HG02943 (cell line): ENCODE measurements at regions not wholly inside any gene's neighbourhood (a gene's known extent, or its start where the extent isn't known, plus 50 kb on each side); places are given as distances from the start of the nearest gene placed in this dataset.

ENCODE experiments used
- ATAC-seq: cut with Tn5 transposase; IDR thresholded peaks from one replicate; pipeline ENCODE4 v1.9.1; 2021; ENCODE audit warnings: mild to moderate bottlenecking, low read depth, moderate library complexity; ENCODE audit not compliant: unreplicated experiment

DNA sequence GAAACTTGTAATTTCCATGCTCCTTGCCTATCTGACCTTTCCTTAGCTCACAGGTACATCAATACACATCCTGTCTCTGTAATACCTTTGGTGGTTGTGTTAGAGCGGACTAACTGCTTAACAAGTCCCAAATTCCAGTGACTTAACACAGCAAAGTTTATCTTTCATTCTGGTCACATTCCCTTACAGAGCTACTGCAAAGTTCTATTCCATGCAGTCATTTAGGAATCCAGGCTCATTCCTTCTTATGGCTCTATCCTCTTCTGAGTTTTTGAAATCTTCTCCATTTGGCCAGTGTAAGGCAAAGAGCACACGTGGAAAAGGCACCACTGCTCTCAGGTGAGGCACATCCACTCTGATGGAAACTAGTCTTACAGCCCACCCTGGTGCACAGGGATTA, 238.6 kb upstream of the ANKRD55 start:
- ATAC-seq: no peak

DNA sequence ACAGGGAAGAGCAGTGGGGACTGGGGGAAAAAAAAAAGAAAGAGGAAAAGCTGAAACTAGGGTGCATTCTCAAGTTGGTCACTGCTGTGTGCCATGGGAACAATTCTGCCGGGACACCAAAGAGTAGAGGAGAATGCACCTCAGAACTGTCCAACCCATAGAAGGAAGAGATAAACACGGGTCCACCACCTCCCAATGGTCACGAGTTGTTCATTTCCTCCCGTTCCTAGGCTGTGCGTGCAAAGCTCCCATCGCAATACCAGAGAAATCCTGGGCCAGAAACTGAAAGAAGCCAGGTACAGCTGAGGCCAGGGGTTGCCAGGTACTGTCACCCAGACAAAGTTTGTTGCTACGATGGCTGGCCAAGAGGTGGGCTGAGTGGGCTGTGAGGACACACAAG, 236.9 kb upstream of the ANKRD55 start:
- no peak for ATAC-seq

DNA sequence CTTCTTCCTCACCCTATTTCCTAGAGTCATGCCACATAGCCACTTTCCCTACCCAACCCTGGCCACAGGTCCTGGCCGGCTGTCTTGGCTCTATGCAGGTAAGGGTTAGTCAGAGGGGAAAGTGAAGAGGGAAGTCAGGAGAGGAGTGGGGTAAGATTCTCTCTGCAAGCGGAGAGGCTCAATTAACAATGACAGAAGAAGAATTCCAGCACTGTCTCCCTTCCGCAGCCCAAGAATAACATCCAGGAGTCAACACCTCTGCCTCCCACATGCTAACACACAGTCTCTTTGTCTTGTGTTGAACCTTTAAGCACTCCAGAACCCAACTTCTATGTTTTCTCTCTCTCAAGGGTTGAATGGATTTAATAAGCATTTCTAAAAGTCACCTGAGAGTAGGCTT, 235.1 kb upstream of the ANKRD55 start:
- no peak for ATAC-seq

DNA sequence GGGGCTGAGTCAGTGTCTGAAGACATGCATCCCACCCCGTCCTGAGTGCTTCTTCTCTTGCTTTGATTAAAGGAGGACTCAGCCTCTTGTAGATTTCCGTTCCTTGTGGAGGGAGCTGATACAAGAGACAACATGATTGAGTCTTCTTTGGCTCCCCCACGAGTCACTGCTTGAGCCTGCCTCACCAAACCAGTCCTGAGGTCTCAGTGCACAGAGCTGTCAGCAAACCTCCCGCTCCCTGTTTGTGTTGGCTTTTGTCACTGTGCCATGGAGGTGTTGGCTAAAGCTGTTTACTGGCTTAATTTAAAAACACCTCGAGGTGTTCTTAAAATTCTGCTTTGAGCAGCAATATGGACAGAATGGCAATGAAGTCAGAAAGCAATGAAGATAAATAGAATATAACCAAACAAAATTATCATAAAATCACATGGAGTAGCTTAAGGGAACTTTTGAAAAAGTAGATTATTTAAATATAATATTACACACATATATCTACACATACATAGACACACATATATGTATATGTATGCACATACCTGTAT, 234.1 kb upstream of the ANKRD55 start:
- ATAC-seq: no peak

DNA sequence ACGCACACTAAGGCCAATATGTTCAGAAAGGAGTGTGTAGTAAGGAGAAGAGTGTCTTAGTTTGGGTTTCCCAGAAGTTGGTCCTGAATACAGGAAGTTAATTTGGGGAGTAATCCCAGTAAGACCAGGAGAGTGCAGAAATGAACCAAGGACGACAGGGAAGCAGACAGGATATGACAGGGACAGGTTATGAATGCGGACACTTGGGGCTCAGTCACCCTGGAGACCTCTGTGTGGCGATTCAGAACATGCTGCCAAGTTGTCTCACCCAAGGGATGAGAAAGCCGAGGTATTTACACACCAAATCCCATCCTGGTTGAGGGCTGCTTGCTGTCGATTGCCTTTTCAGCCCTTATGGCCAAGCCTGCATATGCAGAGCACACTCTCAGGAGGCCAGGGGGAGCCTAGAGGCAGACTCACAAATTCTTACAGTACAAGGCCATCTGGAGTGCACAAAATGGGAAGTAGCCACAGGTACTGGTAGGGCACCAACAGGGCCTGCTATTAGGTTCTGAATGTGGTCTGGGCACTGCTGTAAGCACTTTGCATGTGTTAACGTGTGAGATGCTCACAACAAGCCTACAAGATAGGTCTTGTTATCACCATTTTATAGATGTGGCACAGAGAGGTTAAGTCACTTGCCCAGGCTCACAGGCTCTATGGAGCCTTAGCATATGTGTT, 233.1 kb upstream of the ANKRD55 start:
- no peak for ATAC-seq

DNA sequence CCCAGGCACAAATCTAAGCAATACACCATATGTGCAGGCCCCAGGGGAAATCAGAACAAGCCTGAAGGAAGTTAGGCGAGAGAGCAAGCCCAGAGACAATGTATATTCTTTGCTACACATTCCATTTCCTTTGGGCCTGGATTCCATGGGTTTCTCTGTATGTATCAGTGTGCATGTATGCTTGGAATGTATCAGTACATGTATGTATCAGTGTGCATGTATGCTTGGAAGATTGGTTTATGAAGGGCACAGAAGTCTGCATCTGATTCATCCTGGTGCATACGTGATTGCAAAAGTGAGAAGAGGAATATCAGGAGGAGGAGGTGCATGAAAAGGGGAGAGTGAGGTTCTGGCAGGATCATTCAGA, 232.6 kb upstream of the ANKRD55 start:
- ATAC-seq: no peak

DNA sequence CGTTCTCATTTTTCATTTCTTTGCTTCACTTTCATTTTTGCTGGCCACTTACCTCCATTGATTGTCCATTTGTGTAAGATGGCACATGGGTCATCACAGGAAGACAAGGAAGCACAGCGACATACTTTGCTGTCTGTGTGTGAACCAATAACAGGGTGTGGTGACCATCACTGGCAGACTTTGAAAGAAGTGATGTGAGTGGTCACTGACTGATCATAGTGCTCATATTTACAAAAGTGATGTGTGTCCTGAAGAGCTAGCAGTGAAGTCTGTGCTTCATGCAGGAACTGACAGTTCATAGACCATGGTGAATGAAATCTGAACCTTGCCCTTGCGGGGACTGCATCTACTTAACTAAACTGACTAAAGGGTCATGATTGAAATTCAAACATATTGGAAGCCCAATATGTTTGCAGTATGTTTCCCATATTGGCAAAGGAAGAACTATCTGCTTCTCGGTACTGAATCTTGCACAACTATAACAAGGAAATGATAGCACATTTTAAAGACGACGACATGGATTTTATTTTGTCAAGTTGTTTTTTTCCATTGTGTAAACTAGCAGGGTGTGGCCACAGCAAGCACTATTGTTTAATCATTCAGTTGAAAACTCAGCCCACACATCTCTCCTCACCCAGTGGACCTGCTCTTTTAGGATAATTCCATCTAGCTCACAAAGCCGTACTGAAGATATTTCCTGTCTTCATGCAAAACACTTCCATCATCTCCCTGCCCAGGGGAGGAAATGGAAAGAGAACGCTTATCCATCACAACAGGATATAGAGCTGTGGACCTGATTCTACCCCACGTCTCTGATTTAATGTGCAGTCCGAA, 232.0 kb upstream of the ANKRD55 start:
- ATAC-seq: no peak

DNA sequence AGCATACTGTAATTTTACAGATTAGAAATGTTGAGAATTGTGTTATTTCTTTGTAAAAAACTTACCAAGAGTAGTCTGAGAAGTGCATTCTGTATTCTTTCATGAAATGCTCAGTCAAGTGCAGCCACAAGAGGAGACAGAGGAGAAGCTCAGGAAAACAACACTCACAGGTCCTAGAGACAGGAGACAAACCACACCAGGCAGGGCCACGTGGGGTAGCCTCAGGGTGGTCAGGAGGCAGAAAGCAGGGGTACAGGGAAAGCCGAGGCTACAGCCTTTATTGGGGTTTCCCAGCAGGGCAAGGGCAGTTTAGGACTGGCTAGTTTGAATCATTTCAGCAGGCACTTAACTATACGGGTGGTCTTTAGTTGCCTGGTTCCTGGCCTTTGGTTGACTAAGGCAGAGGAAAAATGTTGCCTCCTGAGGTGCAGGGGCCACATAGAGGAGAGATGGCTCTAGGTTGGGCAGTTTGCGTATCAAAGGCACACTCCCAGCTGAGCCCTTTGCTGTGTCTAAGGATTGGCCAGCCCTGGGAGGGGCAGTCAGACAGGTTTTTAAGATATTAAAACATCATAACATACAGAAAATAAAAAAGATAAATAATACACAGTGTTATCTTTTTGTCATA, 230.9 kb upstream of the ANKRD55 start:
- ATAC-seq: no peak

DNA sequence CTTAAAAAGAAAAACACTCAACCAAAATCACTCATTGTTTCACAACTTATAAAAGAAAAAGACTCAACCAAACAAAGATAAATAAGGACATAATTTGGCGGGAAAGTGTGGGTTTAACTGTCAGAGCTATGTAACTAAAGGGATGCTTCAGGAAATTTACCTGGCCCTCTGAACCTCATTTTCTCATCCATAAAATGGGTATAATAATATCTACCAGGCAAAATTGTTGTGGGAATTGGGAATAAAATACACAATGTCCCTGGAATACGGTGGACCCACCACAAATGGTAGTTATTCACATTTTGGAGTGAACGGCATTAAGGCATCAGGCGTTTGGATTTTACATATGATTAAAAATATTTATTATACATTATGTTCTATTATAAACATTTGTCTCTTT, 228.5 kb upstream of the ANKRD55 start:
- ATAC-seq: no peak

DNA sequence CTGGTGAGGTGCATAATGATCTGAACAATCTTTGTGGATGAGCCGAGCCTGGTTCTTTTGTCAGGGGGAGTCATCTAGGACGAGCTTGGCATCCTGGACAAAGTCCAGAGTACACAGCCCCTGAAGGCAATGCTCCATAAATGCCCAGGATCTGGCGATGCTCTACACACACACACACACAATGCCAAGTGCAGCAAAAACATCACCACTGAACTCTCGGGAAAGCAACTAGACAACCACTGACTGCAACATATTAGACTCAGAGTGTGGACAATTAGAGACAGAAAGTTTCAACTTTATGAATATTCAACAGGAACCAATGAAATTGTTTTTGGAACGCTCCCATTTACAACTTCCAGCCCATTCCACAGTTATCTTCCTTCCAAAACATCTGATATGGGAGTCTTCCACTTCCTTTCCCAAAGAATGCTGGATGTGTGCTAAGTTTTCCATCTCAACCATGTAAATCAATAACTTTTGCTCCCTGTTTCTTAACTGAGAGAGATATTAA, 227.6 kb upstream of the ANKRD55 start:
- ATAC-seq: no peak

DNA sequence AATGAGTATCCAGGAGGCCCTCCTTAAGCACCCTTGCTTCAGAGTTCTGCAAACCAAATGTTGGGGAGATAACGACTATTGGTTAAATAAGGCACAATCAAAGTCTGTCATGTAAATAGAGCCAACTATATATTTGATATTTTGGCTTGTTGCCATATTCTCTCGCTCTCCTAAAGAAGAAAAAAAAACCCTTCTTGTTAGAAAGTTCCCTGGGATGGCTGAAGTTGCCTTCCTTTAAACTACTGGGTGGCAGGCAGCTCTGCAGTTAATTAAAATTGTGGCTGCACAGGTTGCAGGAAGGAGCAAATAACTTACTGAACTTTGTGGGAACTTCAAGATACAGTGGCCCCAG, 227.0 kb upstream of the ANKRD55 start:
- no peak for ATAC-seq

DNA sequence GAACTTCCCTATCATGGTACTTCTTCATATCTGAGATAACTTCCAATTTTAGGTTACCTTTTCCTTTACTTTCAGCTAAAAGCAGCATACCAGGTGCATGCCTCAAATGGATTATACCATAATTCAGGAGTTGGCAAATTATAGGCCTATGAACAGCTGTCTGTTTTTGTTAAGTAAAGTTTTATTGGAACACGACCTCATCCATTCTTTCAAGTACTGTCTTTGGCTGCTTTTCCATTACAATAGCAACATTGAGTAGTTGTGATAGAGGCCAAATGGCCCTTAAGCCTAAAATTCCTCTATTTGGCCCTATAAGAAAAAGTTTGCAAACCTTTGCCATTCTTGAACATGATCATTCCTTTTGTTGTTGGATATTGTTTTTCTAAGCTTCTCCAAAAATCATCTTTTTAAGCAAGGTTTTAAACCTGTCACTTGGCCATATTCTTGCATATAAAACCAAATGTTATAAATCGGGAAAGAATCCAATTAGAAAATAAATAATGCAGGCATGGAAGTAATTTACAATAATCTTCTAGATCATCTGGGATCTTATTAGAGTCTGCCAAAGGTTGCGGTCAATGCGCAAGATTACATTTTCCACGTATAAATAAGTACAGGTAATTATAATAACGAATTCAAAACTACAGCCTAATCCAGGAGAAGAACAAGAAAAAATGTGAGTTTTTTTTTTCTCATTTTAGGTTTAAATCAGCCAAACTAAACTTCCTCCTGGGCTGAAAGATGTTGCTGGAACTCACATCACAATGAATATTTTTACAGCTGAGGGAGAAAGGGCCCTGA, 226.5 kb upstream of the ANKRD55 start:
- ATAC-seq: no peak

DNA sequence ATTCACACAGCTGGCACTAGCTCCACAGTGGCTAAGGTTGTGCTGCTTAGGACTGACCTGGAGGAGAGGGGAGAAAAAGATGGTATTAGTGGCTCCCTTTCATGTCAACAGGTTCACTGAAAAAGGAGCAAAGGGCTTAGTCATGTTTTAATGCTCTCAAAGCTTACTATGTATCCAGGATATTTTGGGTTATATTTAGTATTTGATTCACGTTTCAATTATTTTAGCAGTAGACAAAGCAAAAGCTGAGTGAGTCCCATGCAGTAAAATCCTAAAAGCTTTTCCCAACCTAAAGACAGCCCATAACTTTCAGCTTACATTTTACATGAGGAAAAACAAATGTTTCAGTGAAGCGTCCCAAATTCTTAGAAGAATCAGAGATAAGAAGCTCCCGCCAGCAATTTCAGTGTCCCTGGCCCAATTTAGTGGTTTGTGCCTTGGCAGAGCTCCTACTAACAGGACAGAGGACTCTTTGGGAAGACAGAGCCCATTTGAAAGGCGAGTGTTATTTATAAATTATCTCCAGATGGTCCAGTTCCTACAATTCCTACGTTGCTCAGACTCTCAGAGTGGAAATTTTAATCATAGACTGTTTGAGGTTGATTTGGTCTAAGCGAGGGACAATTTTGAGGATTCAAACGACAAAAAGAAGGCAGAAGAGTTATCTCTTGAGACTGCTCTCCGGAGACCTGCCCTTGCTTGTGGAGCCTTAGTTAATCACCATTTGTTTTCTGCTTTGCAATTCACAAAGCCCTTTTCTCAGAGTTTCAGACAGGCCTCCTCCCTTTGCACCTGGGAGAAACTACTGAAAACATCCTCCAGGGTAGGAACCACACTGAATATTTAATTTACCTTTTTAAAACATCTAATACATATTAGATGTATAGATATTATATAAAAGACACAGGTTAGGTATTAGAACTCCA, 225.0 kb upstream of the ANKRD55 start:
- no peak for ATAC-seq

DNA sequence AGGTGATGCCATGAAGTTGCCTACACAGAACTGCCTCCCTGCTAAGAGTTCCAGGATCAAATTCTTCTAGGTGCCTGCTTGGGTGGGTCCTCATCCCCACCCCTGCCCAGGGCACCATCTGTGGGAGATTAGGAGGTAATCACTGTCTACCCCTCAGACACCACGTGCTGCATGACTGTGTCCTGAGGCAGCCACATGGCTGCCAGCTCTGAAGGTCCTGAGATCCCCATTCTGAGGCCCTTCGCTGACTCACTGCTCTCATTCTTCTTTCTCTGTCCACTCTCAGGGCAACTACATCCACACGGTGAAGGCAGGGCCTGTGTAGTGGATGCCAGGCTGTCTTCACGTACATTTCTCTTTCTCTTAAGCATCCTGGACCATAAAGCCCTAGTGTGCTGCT, 222.9 kb upstream of the ANKRD55 start:
- no peak for ATAC-seq

DNA sequence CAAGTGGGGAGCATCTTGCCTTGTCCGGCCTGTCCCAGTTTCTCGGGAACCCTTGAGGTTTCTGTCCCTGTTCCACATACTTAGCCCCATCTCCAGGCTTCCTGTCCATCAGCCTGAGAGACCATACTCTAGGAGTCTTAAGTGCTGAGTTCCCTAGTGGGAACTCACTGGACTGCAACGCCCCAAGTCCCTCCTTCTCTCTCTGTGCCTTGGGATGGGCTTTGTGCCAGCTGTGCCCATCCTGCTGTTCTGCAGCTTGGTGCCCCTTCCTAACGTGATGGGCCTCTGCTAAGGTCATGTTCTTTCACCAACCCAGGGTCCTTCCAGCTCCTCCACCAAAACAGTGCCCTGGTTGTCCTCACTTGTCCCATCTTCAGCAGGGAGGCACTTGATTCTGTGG, 222.3 kb upstream of the ANKRD55 start:
- ATAC-seq: no peak

DNA sequence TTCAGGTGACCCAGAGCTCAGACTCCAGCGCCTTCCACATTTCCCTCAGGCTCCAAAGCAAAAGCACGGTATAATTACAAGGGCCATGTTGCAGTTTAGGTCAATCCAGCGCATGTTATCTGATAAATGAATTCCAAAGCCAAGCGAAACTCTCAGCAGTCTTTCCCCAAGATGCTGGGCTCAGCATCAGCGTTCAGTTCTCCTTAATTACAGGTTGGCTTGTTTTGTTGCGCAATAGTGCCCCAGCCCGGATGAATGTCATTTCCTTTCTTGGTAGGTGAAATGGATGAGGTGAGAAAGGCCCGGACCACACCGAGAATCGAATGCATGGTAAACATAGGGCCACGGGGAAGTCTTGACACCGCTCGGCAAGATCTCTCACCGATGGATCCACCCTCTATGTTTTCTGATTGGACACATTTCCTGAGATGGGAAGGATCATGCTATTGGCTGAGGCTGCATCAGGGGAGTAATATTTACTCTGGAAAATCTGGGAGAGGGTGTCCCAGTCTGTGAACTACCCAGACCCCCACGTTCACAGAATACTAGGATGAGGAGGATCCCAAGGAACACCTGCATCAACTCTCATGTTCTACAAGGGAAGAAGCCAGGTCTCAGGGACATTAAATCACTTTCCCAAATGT, 221.2 kb upstream of the ANKRD55 start:
- no peak for ATAC-seq

DNA sequence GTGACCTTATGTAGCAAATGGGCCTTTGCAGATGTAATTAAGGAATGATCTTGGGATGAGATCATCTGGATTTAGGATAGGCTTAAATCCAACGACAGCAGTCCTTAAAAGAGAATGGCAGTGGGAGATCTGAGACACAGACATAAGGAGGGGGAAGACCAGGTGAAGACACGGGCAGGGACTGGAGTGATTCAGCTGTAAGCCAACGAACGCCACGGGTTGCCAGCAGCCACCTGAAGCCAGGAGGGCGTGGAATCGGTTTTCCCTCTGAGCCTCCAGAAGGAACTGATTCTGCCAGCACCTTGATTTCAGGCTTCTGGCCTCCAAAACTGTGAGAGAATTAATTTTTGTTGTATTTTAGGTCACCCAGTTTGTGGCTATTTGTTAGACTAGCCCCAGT, 218.6 kb upstream of the ANKRD55 start:
- ATAC-seq: no peak

DNA sequence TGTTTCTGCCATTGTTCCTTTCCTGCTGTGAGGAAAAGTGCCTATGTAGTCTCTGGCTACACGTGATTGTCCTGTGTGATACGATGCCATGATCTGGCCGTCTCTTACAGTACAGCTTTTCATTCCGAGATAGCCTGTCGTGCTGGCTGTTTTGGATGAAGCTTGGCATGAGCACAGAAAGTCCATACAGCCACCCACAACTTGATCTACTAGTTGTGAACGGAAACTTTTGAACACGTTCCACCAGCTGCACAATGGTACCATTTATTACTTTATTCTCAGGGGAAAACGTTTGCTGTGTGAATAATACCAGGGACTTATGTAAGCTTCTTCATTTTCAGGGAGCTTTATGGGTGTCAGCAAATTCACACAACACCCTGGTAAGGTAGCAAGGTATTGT, 217.6 kb upstream of the ANKRD55 start:
- no peak for ATAC-seq

DNA sequence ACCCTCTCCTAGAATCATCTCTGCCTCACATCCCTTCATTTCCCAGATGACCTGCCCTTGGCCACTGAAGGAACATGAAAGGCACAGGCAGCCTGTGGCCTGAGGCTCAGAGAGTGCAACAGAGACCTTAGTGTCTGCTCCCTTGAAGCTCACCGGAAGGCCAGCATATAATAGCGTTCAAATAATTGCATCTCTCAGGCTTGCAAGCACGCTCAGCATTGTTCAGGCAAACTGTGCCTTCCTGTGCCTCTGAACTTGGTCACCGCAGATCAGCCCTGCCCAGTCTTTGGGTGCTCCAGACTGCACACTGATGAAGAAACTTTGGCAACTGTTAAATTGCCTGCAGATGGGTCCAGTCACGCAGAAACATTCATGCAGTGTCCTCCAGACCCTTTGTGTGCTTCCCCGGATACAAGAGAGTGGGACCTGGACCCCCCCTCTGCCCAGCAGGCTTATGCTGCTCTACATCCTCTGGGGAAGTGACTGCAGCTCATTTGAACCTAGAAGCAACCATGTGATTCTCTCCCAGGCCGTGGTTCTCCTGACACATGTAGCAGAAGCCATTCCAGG, 216.0 kb upstream of the ANKRD55 start:
- no peak for ATAC-seq
